ENCODE measurements at regions not wholly inside any gene's neighbourhood (a gene's known extent, or its start where the extent isn't known, plus 50 kb on each side); places are given as distances from the start of the nearest gene placed in this dataset.

DNA sequence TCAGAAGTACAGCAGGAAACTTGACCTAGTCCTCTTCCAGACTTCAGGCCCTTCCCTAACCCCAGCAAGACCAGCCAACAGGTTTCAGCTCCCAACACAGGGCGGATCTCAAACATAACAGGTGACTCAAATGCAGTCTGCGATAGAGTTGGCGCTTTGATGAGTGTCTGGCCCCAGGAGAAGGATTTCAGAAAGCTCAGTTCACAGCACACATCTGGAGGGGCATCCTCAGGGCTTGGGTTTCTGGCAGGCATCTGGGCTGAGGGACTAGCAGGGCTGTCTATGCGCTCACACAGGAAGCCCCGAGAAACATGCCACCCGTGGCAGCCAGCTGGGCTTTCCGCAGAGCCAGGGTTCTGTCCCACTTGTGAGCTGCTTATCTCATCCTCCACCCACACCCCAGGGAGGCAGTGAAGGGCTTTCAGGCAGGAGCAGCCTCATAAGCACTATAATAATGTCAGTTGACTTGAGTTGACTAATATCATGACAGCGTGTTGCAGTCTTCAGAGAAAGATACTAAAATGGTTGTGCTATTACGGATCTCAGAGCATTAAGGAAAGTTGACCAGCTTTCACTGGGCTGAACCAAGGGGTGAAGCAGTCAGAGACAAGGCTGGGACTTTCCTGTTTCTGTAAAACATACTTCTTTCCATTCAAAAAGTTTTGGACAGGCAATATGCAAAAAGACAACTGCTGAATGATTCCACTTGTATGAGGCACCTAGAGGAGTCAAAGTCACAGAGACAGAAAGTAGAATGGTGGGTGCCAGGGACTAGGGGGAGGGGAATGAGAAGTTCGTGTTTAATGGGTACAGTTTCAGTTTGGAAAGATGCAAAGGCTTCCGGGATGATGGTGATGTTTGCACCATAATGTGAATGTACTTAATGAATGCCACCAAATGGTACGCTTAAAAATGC, 233.0 kb upstream of the IRF2BP2 start (continued):
- TF ChIP-seq, protein P1, sequence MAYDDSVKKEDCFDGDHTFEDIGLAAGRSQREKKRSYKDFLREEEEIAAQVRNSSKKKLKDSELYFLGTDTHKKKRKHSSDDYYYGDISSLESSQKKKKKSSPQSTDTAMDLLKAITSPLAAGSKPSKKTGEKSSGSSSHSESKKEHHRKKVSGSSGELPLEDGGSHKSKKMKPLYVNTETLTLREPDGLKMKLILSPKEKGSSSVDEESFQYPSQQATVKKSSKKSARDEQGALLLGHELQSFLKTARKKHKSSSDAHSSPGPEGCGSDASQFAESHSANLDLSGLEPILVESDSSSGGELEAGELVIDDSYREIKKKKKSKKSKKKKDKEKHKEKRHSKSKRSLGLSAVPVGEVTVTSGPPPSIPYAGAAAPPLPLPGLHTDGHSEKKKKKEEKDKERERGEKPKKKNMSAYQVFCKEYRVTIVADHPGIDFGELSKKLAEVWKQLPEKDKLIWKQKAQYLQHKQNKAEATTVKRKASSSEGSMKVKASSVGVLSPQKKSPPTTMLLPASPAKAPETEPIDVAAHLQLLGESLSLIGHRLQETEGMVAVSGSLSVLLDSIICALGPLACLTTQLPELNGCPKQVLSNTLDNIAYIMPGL (CRISPR knock-in tag; IDR thresholded peaks at IDR 0.05), result no peak

GRCh38 chr1:234841710-234842231, 231.8 kb upstream of the IRF2BP2 start:
- no peak overlapping the region for H3K4me3 ChIP-seq
- POLR2A ChIA-PET, result interaction anchor here (1.0 to 1.5 kb wide), 6 partner anchors 8 to 60 kb away, joined by 3 to 6 read pairs (median 3); no protein-coding TSS in a partner anchor
- peaks cover 13 to 49% of the 10 kb centered on the region in 2 experiments for H3K4me1 ChIP-seq (replicated peaks in 1 of 2; ENCODE audit: control insufficient read depth in 2 of 2, insufficient read depth in 2 of 2, low read length in 2 of 2)
- 47% methylated on average over 7 of the region's 7 CpGs for WGBS (ENCODE audit: insufficient coverage, low coverage, missing lambda C conversion rate)
- no peaks in the 10 kb centered on the region for H3K9me3 ChIP-seq (replicated peaks; ENCODE audit: control insufficient read depth, insufficient read depth, low read depth, low read length)
- H3K27me3 ChIP-seq (ENCODE audit: control insufficient read depth in 2 of 2, insufficient read depth in 2 of 2, low read length in 2 of 2), result no peaks in the 10 kb centered on the region
- CTCF ChIA-PET (ENCODE audit: low intra/inter-chr PET ratio), result no interaction called here
- intact Hi-C loops (cut with micrococcal nuclease), result loop anchor here (1.0 kb wide), 1 partner anchor 35 kb away; no protein-coding TSS in a partner anchor
- no peaks in the 10 kb centered on the region for H3K79me2 ChIP-seq (ENCODE audit: control insufficient read depth, insufficient read depth, low read length)
- H3K9me1 ChIP-seq (ENCODE audit: control insufficient read depth, insufficient read depth, low read length), result no peaks in the 10 kb centered on the region
- in situ Hi-C loops (cut with MboI), result no loop called here
- no peak overlapping the region for H3K9ac ChIP-seq (ENCODE audit: insufficient read depth in 1 of 2, low read depth in 2 of 2, low read length in 2 of 2)
- H2AFZ ChIP-seq (ENCODE audit: low read depth, low read length), result peak overlapping the region; percentile 54
- BruUV-seq (replicated peaks), result no TSS peak
- DNase-seq (ENCODE audit: extremely low read depth in 1 of 4, low spot score in 3 of 4), result peak in 2 of 4 experiments; percentile 33 to 34
- no peaks in the 10 kb centered on the region for H3K36me3 ChIP-seq (ENCODE audit: control insufficient read depth, insufficient read depth, low read length)
- FAIRE-seq, result no peak
- H3K4me2 ChIP-seq (ENCODE audit: insufficient read depth, low read length), result no peak overlapping the region
- no peaks in the 10 kb centered on the region for H4K20me1 ChIP-seq (replicated peaks; ENCODE audit: control insufficient read depth, insufficient read depth, low read length)
- no peak overlapping the region for H3K27ac ChIP-seq (ENCODE audit: extremely low read depth, low read depth, low read length)
- peak; percentile 29 for ATAC-seq
- 0 out of 2 replicates have a peak, but pooled peaks have one; percentile 14 for TF ChIP-seq DEAF1 (CRISPR knock-in tag; IDR thresholded peaks at IDR 0.05)
- TF ChIP-seq CEBPB (tag; IDR thresholded peaks at IDR 0.05), result peak; percentile 66
- no peak for TF ChIP-seq NR2C2 (CRISPR knock-in tag; IDR thresholded peaks at IDR 0.05)
- no peak for TF ChIP-seq NR2C2 (tag; IDR thresholded peaks at IDR 0.05)
- peak; percentile 99 for TF ChIP-seq SPI1 (IDR thresholded peaks at IDR 0.05; ENCODE audit: borderline replicate concordance, low read depth, low read length)
- no peak for TF ChIP-seq DIDO1 (tag; IDR thresholded peaks at IDR 0.05; ENCODE audit: low read depth)
- TF ChIP-seq POU5F1 (IDR thresholded peaks at IDR 0.05; ENCODE audit: borderline replicate concordance, low read depth, low read length, partially characterized antibody), result no peak
- 0 out of 2 replicates have a peak, but pooled peaks have one; percentile 51 for TF ChIP-seq ELF2 (CRISPR knock-in tag; IDR thresholded peaks at IDR 0.05)
- TF ChIP-seq MECOM (CRISPR knock-in tag; IDR thresholded peaks at IDR 0.05), result no peak
- 0 out of 4 replicates have a peak, but pooled peaks of 1 of the 2 experiments have one; percentile 5 for TF ChIP-seq RAD21 (CRISPR knock-in tag; conservative IDR thresholded peaks at IDR 0.05 in 1 of 2, IDR thresholded peaks at IDR 0.05 in 1 of 2)
- TF ChIP-seq ID3 (CRISPR knock-in tag; IDR thresholded peaks at IDR 0.05), result no peak
- 0 out of 2 replicates have a peak, but pooled peaks have one; percentile 37 for TF ChIP-seq ID3 (tag; IDR thresholded peaks at IDR 0.05)
- 0 out of 2 replicates have a peak, but pooled peaks have one; percentile 34 for TF ChIP-seq ZNF589 (CRISPR knock-in tag; IDR thresholded peaks at IDR 0.05; ENCODE audit: low read depth)

Measured in K562 (cell line).